Gastrocnemius medialis (tissue), 4 donors: ENCODE measurements at regions not wholly inside any gene's neighbourhood (a gene's known extent, or its start where the extent isn't known, plus 50 kb on each side); places are given as distances from the start of the nearest gene placed in this dataset.

Experiments used
- POLR2A ChIP-seq, 2 donors: fragments of 450-650 bp; IDR thresholded peaks; one replicate each; pipeline ENCODE4 v1.6.1; 2017; ENCODE audit warnings: antibody characterized with exemption in 2 of 2, mild to moderate bottlenecking in 2 of 2, moderate library complexity in 2 of 2
- TF ChIP-seq, protein P1 (sequence below), 5 experiments: fragments of 450-650 bp in 3 of 5; fragments of 200-600 bp in 2 of 5; sonication (generic) in 2 of 5; IDR thresholded peaks in 4 of 5; conservative IDR thresholded peaks in 1 of 5; 1 replicate in 4 of 5; 2 replicates in 1 of 5; pipeline ENCODE4 v1.5.1; 2016 to 2019; ENCODE audit warnings: antibody characterized with exemption in 5 of 5, mild to moderate bottlenecking in 3 of 5, moderate library complexity in 3 of 5

- TF ChIP-seq, protein P1, sequence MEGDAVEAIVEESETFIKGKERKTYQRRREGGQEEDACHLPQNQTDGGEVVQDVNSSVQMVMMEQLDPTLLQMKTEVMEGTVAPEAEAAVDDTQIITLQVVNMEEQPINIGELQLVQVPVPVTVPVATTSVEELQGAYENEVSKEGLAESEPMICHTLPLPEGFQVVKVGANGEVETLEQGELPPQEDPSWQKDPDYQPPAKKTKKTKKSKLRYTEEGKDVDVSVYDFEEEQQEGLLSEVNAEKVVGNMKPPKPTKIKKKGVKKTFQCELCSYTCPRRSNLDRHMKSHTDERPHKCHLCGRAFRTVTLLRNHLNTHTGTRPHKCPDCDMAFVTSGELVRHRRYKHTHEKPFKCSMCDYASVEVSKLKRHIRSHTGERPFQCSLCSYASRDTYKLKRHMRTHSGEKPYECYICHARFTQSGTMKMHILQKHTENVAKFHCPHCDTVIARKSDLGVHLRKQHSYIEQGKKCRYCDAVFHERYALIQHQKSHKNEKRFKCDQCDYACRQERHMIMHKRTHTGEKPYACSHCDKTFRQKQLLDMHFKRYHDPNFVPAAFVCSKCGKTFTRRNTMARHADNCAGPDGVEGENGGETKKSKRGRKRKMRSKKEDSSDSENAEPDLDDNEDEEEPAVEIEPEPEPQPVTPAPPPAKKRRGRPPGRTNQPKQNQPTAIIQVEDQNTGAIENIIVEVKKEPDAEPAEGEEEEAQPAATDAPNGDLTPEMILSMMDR (IDR thresholded peaks at IDR 0.05 in 4 of 5, conservative IDR thresholded peaks at IDR 0.05 in 1 of 5) = no peak
- no peak for TF ChIP-seq POLR2A (IDR thresholded peaks at IDR 0.05)
Measured at GRCh38 chr3:168968609-168969008, 694.9 kb downstream of the MECOM start.
